Epithelial cell of esophagus (primary cell): ENCODE measurements at regions not wholly inside any gene's neighbourhood (a gene's known extent, or its start where the extent isn't known, plus 50 kb on each side); places are given as distances from the start of the nearest gene placed in this dataset.
A peak's percentile ranks its signal among the peaks of the same experiment; 100 is the strongest.

Experiments used
- DNase-seq: peaks from one replicate; pipeline ENCODE4 v3.0.0; 2010; ENCODE audit warnings: low read depth
- H3K4me3 ChIP-seq: 2 replicates; pipeline ENCODE4 v1.5.1; 2011; ENCODE audit warnings: mild to moderate bottlenecking, low read length, control low read depth
- CTCF ChIP-seq: IDR thresholded peaks from 2 replicates; pipeline ENCODE4 v1.5.1; 2011; ENCODE audit warnings: low read depth, mild to moderate bottlenecking, low read length, control low read depth, inconsistent platforms; ENCODE audit not compliant: insufficient read depth; ENCODE audit errors: missing control alignments

- no peak for TF ChIP-seq CTCF
- DNase-seq: no peak
Observed at GRCh38 chrX:69029771-69030170, 135.5 kb downstream of the PJA1 start.

GRCh38 chrX:69028761-69029120 lies 136.5 kb downstream of the PJA1 start:
- no peak overlapping the region for H3K4me3 ChIP-seq
- no peak for TF ChIP-seq CTCF
- peak; percentile 41 for DNase-seq

More at GRCh38 chrX:69029771-69030170, 135.5 kb downstream of the PJA1 start:
- no peak overlapping the region for H3K4me3 ChIP-seq

GRCh38 chrX:69028006-69028760 lies 137.1 kb downstream of the PJA1 start:
- no peak for TF ChIP-seq CTCF
- DNase-seq: no peak
- no peak overlapping the region for H3K4me3 ChIP-seq

- no peak overlapping the region for H3K4me3 ChIP-seq
- TF ChIP-seq CTCF: no peak
- DNase-seq: peak; percentile 94
Observed at GRCh38 chrX:69027181-69028005, 137.9 kb downstream of the PJA1 start.

- no peak overlapping the region for H3K4me3 ChIP-seq
- DNase-seq: peak; percentile 95
- TF ChIP-seq CTCF: peak; percentile 12
Observed at GRCh38 chrX:69025802-69026301, 139.4 kb downstream of the PJA1 start.

GRCh38 chrX:69024931-69025330 lies 140.3 kb downstream of the PJA1 start:
- H3K4me3 ChIP-seq: no peak overlapping the region
- no peak for TF ChIP-seq CTCF
- DNase-seq: peak; percentile 72
